ENCODE measurements at regions not wholly inside any gene's neighbourhood (a gene's known extent, or its start where the extent isn't known, plus 50 kb on each side); places are given as distances from the start of the nearest gene placed in this dataset.

DNA sequence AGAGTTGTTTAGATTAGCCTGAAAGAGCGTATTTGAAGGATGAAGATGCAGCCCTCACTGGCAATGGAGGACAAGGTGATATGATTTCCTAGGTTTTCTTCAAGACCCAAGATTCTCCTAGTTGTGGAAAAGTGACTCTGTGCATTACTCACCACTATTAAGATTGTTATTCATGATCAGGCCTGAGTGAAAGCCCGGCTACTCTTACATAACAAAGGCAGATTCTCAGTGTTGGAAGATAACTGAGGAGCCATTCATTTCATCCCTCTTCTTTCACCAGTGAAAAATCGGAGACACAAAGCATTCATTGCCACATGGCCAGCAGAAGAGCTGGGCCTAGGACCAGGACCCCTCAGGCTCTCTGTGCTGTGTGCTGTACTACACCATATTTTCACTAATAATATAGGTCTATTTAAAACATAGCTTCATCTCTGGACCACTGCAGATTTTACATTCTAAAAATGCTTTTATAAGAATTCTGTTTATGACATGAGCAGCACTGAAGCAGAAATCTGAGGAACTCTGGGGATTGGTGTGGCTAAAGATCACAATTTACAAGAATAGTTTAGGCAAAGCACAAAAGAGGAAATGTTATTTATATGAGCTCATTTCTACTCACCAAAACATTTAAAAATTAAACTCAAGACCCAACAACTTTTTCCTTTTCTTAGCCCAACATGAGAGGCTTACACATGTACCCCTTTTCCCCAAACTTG lies 181.9 kb upstream of the CCN2 start:
- POLR2A ChIA-PET (ENCODE audit: partially characterized antibody): interaction anchor here (3.6 kb wide), 1 partner anchor 182 kb away, joined by 11 read pairs; the partner anchor contains the start of gene CCN2
- H2BK20ac ChIP-seq (ENCODE audit: low read length): no peak overlapping the region
- CTCF ChIA-PET (ENCODE audit: partially characterized antibody): interaction anchor here (1.0 kb wide), 1 partner anchor 10 kb away, joined by 3 read pairs; no protein-coding TSS in a partner anchor
- no peak overlapping the region for H2BK120ac ChIP-seq (replicated peaks; ENCODE audit: low read depth, low read length)
- no peak overlapping the region for H3K4me3 ChIP-seq (ENCODE audit: extremely low read depth in 1 of 4, insufficient read depth in 2 of 4, low read depth in 3 of 4, low read length in 4 of 4)
- no peak for TF ChIP-seq POU5F1 (IDR thresholded peaks at IDR 0.05; ENCODE audit: low read depth, low read length)
- no peak overlapping the region for H2BK12ac ChIP-seq (ENCODE audit: low read depth, low read length)
- no peaks in the 10 kb centered on the region for H3K79me2 ChIP-seq (ENCODE audit: control insufficient read depth in 1 of 2, insufficient read depth in 2 of 2, low read length in 2 of 2)
- no peak overlapping the region for H2BK5ac ChIP-seq (ENCODE audit: low read depth, low read length)
- H4K20me1 ChIP-seq (replicated peaks in 1 of 2; ENCODE audit: control insufficient read depth in 1 of 2, insufficient read depth in 2 of 2, low read length in 2 of 2): no peaks in the 10 kb centered on the region
- no peak overlapping the region for H3K18ac ChIP-seq (ENCODE audit: extremely low read depth, low read length)
- FAIRE-seq (no peak), DNase-seq (ENCODE audit: low read depth in 1 of 2, low spot score in 2 of 2) (no peak)
- no peaks in the 10 kb centered on the region for H3K36me3 ChIP-seq (ENCODE audit: control insufficient read depth in 2 of 4, insufficient read depth in 4 of 4, low read length in 3 of 4)
- H3K56ac ChIP-seq (replicated peaks; ENCODE audit: insufficient read length, low read depth, low read length): no peak overlapping the region
- no peak overlapping the region for H3K23ac ChIP-seq (ENCODE audit: insufficient read length)
- H2AFZ ChIP-seq (ENCODE audit: low read length): peak overlapping the region; percentile 75
- H3K4me2 ChIP-seq (ENCODE audit: insufficient read depth in 1 of 2, low read depth in 2 of 2, low read length in 2 of 2): peak overlapping the region in 1 of 2 experiments; percentile 30; a peak in 1 of 4 replicates
- 69% methylated on average over 3 of the region's 3 CpGs; no CpG with 5 or more reads in 1 of the 2 experiments for WGBS, 2 experiments (ENCODE audit: extremely low coverage in 1 of 2, insufficient coverage in 1 of 2, insufficient read length in 1 of 2, insufficient replicate concordance in 2 of 2, low coverage in 1 of 2, low lambda C conversion rate in 2 of 2, missing lambda C conversion rate in 1 of 2)
- H3K79me1 ChIP-seq (ENCODE audit: low read depth, low read length): no peaks in the 10 kb centered on the region
- H4K5ac ChIP-seq (ENCODE audit: insufficient read length, low read depth, low read length): no peak overlapping the region
- H3K4me1 ChIP-seq (replicated peaks in 1 of 4; ENCODE audit: control insufficient read depth in 3 of 4, insufficient read depth in 4 of 4, low read length in 3 of 4): peaks cover 1 to 14% (median 12%) of the 10 kb centered on the region in 4 experiments
- H4K91ac ChIP-seq (replicated peaks; ENCODE audit: insufficient read length, low read length): no peak overlapping the region
- H4K8ac ChIP-seq (ENCODE audit: extremely low read depth, insufficient read depth, low read length): no peak overlapping the region
- no peak overlapping the region for H3K27ac ChIP-seq (ENCODE audit: low read depth, low read length)
- H3K9me3 ChIP-seq (ENCODE audit: insufficient read depth in 2 of 2, low read depth in 1 of 2, low read length in 1 of 2): no peaks in the 10 kb centered on the region
- no peak overlapping the region for H3K9ac ChIP-seq (replicated peaks in 1 of 4; ENCODE audit: extremely low read depth in 1 of 4, low read depth in 3 of 4, low read length in 3 of 4)
- H2BK15ac ChIP-seq (ENCODE audit: low read length): no peak overlapping the region
- no peak overlapping the region for H3K4ac ChIP-seq (replicated peaks; ENCODE audit: insufficient read length, low read depth, low read length)
- H3K27me3 ChIP-seq (replicated peaks in 1 of 4; ENCODE audit: control insufficient read depth in 3 of 4, extremely low read depth in 1 of 4, insufficient read depth in 3 of 4, low read length in 3 of 4): no peaks in the 10 kb centered on the region
- H2AK5ac ChIP-seq (ENCODE audit: low read depth, low read length): no peak overlapping the region
- no peaks in the 10 kb centered on the region for H3K23me2 ChIP-seq (ENCODE audit: low read depth, low read length)
- H3K14ac ChIP-seq (ENCODE audit: insufficient read length): no peak overlapping the region

Measured in H1 (cell line).